SK-MEL-5 (cell line): ENCODE measurements at regions not wholly inside any gene's neighbourhood (a gene's known extent, or its start where the extent isn't known, plus 50 kb on each side); places are given as distances from the start of the nearest gene placed in this dataset.

Experiments used
- DNase-seq: peaks from one replicate; pipeline ENCODE4 v3.0.0-alpha.2; 2016; ENCODE audit warnings: low read depth, low spot score
- in situ Hi-C: cut with HindIII; loops from 2 replicates; pipeline ENCODE4 v1.10.0; 2016; ENCODE audit warnings: low sequenced_read_pairs, high pct_unique_total_duplicates, low pct_unique_long_range_greater_than_20kb

- no peak for DNase-seq
- in situ Hi-C loops = no loop called here
Measured at GRCh38 chr3:120838441-120839091, 69.4 kb upstream of the STXBP5L start.

- in situ Hi-C loops = no loop called here
- no peak for DNase-seq
Measured at GRCh38 chr3:120839120-120839519, 68.9 kb upstream of the STXBP5L start.

GRCh38 chr3:120841264-120841663, 66.7 kb upstream of the STXBP5L start:
- in situ Hi-C loops = no loop called here
- DNase-seq = no peak

GRCh38 chr3:120846073-120846472, 61.9 kb upstream of the STXBP5L start:
- no peak for DNase-seq
- in situ Hi-C loops = no loop called here

- no peak for DNase-seq
- in situ Hi-C loops = no loop called here
Measured at GRCh38 chr3:120848503-120848902, 59.5 kb upstream of the STXBP5L start.

GRCh38 chr3:120850381-120851295, 57.4 kb upstream of the STXBP5L start:
- in situ Hi-C loops = no loop called here
- DNase-seq = peak; percentile 95

- no peak for DNase-seq
- in situ Hi-C loops = no loop called here
Measured at GRCh38 chr3:120852412-120852811, 55.6 kb upstream of the STXBP5L start.

- in situ Hi-C loops = no loop called here
- DNase-seq = no peak
Measured at GRCh38 chr3:120853416-120853815, 54.6 kb upstream of the STXBP5L start.

GRCh38 chr3:120854908-120855526, 53.0 kb upstream of the STXBP5L start:
- no peak for DNase-seq
- in situ Hi-C loops = no loop called here

GRCh38 chr3:120855665-120856437, 52.2 kb upstream of the STXBP5L start:
- DNase-seq = no peak
- in situ Hi-C loops = no loop called here
